ENCODE measurements at regions not wholly inside any gene's neighbourhood (a gene's known extent, or its start where the extent isn't known, plus 50 kb on each side); places are given as distances from the start of the nearest gene placed in this dataset.

GRCh38 chr5:44868541-44868940 is 59.8 kb downstream of the MRPS30 start:
- DNase-seq (ENCODE audit: low spot score): no peak

- no peak for DNase-seq (ENCODE audit: low spot score)
These were observed 61.2 kb downstream of the MRPS30 start for GRCh38 chr5:44869928-44870327.

- no peak for DNase-seq (ENCODE audit: low spot score)
These were observed 61.7 kb downstream of the MRPS30 start for GRCh38 chr5:44870430-44870829.

GRCh38 chr5:44871401-44871800 is 62.7 kb downstream of the MRPS30 start:
- DNase-seq (ENCODE audit: low spot score): no peak

DNA sequence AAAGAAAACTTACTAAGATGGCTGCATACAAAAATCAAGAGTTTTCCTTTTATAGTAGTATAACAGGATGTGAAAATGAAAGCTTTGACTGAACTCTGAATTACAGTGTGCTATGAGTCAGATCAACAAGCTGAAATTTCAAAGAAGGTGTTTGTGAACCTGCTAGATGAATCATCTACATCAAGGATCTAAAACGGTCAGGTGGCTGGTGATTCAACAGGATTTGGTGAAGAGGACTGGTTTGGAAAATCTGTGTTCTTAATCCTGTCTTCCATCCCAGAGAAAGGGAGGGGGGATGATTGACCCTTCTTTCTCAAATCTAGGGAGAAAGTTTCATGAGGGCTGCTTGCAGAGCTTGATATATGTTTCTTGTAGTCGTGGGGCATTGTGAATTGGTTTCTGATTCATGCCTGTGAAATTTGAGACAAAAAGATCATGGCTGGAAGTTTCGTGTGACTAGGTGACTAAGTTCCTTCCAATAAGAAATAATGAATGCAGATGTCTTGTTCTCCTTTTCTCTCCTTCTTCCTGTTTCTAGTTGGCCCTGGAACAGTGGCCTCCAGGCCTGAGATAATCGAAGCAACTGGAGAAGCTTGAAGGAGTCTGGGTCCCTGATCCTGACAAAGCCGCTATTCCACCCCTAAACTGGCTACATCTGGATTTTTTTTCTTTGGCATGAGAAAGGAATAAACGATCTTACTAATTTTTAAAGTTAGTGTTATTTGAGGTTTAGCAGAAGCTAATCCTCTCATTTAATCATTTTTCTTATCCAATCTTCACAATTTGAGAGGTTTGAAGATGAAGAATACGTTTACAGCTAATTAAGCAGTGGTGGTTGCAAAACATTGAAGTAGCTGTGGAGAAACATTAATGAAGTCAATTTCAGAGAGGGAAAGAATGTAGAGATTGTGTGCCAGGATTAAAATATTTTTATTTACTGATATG is 67.2 kb downstream of the MRPS30 start:
- peak; percentile 81 for DNase-seq (ENCODE audit: low spot score)

- no peak for DNase-seq (ENCODE audit: low spot score)
These were observed 72.5 kb downstream of the MRPS30 start for GRCh38 chr5:44881266-44881665.

GRCh38 chr5:44884036-44884435 is 75.3 kb downstream of the MRPS30 start:
- no peak for DNase-seq (ENCODE audit: low spot score)

DNA sequence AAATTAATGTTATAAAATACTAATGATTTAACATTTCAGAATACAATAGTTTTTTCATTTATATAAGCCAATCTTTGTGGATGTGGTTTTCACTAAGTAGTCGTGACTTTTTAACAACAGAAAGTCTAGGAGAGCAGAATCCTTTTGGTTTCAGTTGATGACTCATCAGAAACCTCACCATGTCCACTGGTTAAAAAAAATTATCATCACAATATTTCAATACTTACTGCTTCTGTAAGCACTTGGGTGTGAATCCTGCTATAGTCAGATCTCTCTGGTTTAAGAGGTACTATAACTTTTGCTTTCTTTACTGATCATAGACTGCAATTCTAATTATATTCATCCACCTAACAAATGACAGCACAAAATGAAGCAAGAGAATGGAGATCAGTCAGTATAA is 77.2 kb downstream of the MRPS30 start:
- DNase-seq (ENCODE audit: low spot score): peak; percentile 55

DNA sequence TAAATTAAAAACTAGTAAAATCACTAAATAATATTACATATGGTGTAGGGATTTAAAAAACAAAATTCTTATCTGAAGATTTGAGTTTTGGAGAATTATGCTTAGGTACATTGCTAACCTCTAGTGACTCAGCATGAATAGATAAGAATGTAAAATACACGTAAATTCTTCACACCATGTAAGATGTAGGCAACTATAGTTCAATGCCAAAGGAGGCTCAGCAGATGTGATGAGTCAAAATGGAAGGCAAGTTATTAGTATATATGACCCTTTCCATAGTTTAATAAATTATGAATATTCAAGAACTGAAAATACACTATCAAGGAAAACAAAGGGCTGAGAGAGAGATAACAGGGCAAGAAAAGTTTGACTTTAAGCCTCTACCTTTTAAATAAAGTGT is 79.0 kb downstream of the MRPS30 start:
- peak; percentile 20 for DNase-seq (ENCODE audit: low spot score)

GRCh38 chr5:44888435-44888834 is 79.7 kb downstream of the MRPS30 start:
- DNase-seq (ENCODE audit: low spot score): no peak

DNA sequence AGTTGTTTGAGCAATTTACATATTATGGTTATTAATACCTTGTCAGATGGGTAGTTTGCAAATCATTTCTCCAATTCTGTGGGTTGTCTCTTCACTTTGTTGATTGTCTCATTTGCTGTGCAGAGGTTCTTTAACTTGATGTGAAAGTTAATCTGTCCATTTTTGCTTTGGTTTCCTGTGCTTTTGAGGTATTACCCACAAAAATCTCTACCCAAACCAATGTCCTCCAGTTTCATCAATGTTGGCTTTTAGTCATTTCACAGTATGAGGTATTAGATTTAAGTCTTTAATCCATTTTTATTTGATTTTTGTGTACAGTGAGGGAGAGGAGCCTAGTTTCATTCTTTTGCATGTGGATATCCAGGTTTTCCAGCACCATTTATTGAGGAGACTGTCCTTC is 82.4 kb downstream of the MRPS30 start:
- no peak for DNase-seq (ENCODE audit: low spot score)

GRCh38 chr5:44900273-44900954 is 91.7 kb downstream of the MRPS30 start:
- DNase-seq (ENCODE audit: low spot score): no peak

GRCh38 chr5:44907396-44907795 is 98.6 kb downstream of the MRPS30 start:
- DNase-seq (ENCODE audit: low spot score): no peak

DNA sequence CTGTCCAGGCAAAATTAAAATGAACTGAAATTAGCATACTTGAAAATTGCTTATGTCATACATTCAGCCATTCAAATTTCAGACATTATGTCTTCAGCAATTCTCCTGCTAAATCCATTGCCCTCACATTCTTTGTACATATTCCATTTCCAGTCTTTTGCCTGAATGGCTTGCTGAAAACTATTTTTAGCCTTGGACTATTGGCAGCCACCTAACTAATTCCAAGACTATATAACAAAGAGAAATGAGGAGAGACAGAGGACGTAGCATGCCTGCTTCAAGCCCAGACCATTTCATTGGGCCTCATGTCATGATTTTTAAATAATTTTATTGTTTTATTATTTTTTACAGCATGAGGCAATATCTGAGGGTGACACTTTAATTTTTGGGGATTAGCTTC is 100.3 kb downstream of the MRPS30 start:
- no peak for DNase-seq (ENCODE audit: low spot score)

- no peak for DNase-seq (ENCODE audit: low spot score)
These were observed 102.8 kb downstream of the MRPS30 start for GRCh38 chr5:44911501-44911900.

- no peak for DNase-seq (ENCODE audit: low spot score)
These were observed 105.5 kb downstream of the MRPS30 start for GRCh38 chr5:44914221-44914620.

DNA sequence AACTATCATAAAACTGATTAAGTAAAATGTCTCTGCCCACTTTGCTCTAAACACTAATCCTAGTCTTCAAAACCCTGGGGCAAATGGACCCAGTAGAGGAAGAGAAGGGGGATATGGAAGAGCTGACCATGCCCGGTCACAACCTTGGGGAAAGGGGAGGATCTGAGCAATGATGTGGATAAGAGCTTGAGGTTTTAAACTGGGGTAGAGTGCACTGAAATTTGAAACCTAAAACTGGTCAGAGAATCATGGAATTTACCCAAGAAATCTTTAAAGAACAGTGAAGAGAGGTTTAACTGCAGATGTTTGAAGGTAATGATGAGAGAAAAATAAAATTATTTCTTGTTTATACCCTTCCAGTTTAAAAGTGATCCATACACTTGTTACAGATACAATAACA is 110.8 kb downstream of the MRPS30 start:
- DNase-seq (ENCODE audit: low spot score): no peak

- DNase-seq (ENCODE audit: low spot score): no peak
These were observed 118.5 kb downstream of the MRPS30 start for GRCh38 chr5:44927115-44927733.

DNA sequence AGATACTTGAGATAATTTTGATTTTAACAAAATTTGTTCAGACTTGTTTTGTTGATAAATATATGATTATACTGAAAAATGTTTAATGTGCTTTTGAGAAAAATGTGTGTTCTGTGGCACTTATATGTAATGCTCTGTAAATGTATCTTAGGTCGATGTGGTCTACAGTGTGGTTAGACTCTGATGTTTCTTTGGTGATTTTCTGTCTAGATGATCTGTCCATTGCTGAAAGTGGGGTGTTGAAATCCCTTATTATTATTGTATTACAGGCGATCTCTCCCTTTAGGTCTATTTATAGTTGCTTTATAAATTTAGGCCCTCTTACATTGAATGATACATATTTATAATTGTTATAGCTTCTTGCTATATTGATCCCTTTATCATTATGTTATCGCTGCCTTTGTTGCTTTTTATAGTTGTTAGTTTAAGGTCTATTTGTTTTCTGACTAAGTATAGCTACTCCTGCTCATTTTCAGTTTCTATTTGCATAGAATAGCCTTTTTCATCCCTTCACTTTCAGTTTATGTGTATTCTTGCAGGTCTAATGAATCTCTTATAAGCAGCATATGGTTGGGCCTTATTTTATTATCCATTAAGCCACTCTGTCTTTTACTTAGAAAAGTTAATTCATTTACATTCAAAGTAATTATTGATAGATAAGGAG is 124.3 kb downstream of the MRPS30 start:
- no peak for DNase-seq (ENCODE audit: low spot score)

- no peak for DNase-seq (ENCODE audit: low spot score)
These were observed 124.9 kb downstream of the MRPS30 start for GRCh38 chr5:44933686-44934085.

GRCh38 chr5:44935262-44935661 is 126.5 kb downstream of the MRPS30 start:
- DNase-seq (ENCODE audit: low spot score): no peak

- DNase-seq (ENCODE audit: low spot score): no peak
These were observed 127.1 kb downstream of the MRPS30 start for GRCh38 chr5:44935871-44936270.
